ENCODE measurements at regions not wholly inside any gene's neighbourhood (a gene's known extent, or its start where the extent isn't known, plus 50 kb on each side); places are given as distances from the start of the nearest gene placed in this dataset.

GRCh38 chr10:94218493-94219183 lies 144.1 kb downstream of the NOC3L start:
- TF ChIP-seq CTCF (IDR thresholded peaks at IDR 0.05) = no peak
- H3K27ac ChIP-seq = peak overlapping the region in 1 of 2 donors; percentile 40
- H3K4me3 ChIP-seq = no peak overlapping the region
- no peak for DNase-seq (ENCODE audit: low spot score)

- no peak overlapping the region for H3K4me3 ChIP-seq
- TF ChIP-seq CTCF (IDR thresholded peaks at IDR 0.05) = no peak
- DNase-seq (ENCODE audit: low spot score) = no peak
- H3K27ac ChIP-seq = peak overlapping the region in 1 of 2 donors; percentile 42
Measured at GRCh38 chr10:94219829-94220228, 142.9 kb downstream of the NOC3L start.

- TF ChIP-seq CTCF (IDR thresholded peaks at IDR 0.05) = no peak
- H3K27ac ChIP-seq = no peak overlapping the region
Measured at GRCh38 chr10:94220717-94221116, 142.0 kb downstream of the NOC3L start.

GRCh38 chr10:94223702-94224370 lies 138.9 kb downstream of the NOC3L start:
- TF ChIP-seq CTCF (IDR thresholded peaks at IDR 0.05) = no peak
- DNase-seq (ENCODE audit: low spot score) = no peak
- Histone ChIP-seq H3K27ac (peak overlapping the region in 1 of 2 donors; percentile 66), H3K4me3 (no peak overlapping the region)

More at GRCh38 chr10:94220717-94221116, 142.0 kb downstream of the NOC3L start:
- no peak for DNase-seq (ENCODE audit: low spot score)
- no peak overlapping the region for H3K4me3 ChIP-seq

- no peak for TF ChIP-seq CTCF (IDR thresholded peaks at IDR 0.05)
- Histone ChIP-seq H3K4me3 (no peak overlapping the region), H3K27ac (peak overlapping the region in 1 of 2 donors; percentile 66)
- no peak for DNase-seq (ENCODE audit: low spot score)
Measured at GRCh38 chr10:94224656-94225055, 138.1 kb downstream of the NOC3L start.

- no peak overlapping the region for H3K4me3 ChIP-seq
- DNase-seq (ENCODE audit: low spot score) = no peak
- peak overlapping the region in 1 of 2 donors; percentile 66 for H3K27ac ChIP-seq
- no peak for TF ChIP-seq CTCF (IDR thresholded peaks at IDR 0.05)
Measured at GRCh38 chr10:94225589-94225988, 137.2 kb downstream of the NOC3L start.

Data from coronary artery (tissue), 2 donors.